Mesenchymal stem cell (in vitro differentiated cells and primary cell): ENCODE measurements at regions not wholly inside any gene's neighbourhood (a gene's known extent, or its start where the extent isn't known, plus 50 kb on each side); places are given as distances from the start of the nearest gene placed in this dataset.

ENCODE experiments used
- DNase-seq: peaks from one replicate; pipeline ENCODE4 v3.0.0-alpha.2; 2013
- H2AFZ ChIP-seq: one replicate; pipeline ENCODE4 v1.6.1; 2013; ENCODE audit warnings: low read depth, mild to moderate bottlenecking, control low read depth, inconsistent platforms, low read length, moderate library complexity
- H2AK5ac ChIP-seq: 2 replicates; pipeline ENCODE4 v1.6.1; 2013; ENCODE audit warnings: low read length, moderate library complexity, mild to moderate bottlenecking, inconsistent platforms; ENCODE audit not compliant: severe bottlenecking
- H2BK120ac ChIP-seq: one replicate; pipeline ENCODE4 v1.6.1; 2013; ENCODE audit warnings: low read depth, mild to moderate bottlenecking, inconsistent platforms, low read length, moderate library complexity
- H2BK12ac ChIP-seq, 2 experiments: one replicate each; pipeline ENCODE4 v1.6.1; 2013; ENCODE audit warnings: inconsistent platforms in 2 of 2, low read length in 2 of 2, mild to moderate bottlenecking in 2 of 2, moderate library complexity in 2 of 2, control low read depth in 1 of 2
- H2BK15ac ChIP-seq: one replicate; pipeline ENCODE4 v1.6.1; 2013; ENCODE audit warnings: mild to moderate bottlenecking, low read depth, inconsistent platforms; ENCODE audit not compliant: poor library complexity, severe bottlenecking
- H2BK5ac ChIP-seq: 2 replicates; pipeline ENCODE4 v1.6.1; 2013; ENCODE audit warnings: low read depth, mild to moderate bottlenecking, low read length, control low read depth, inconsistent platforms; ENCODE audit not compliant: poor library complexity, severe bottlenecking
- H3K14ac ChIP-seq, 2 experiments: one replicate each; pipeline ENCODE4 v1.6.1; 2013; ENCODE audit warnings: inconsistent platforms in 2 of 2, low read length in 2 of 2, control low read depth in 1 of 2, mild to moderate bottlenecking in 1 of 2, moderate library complexity in 1 of 2
- H3K18ac ChIP-seq, 2 experiments: one replicate each; pipeline ENCODE4 v1.6.1; 2013; ENCODE audit warnings: inconsistent platforms in 2 of 2, low read length in 2 of 2, control low read depth in 1 of 2, low read depth in 1 of 2, mild to moderate bottlenecking in 1 of 2
- H3K23ac ChIP-seq, 2 experiments: one replicate each; pipeline ENCODE4 v1.6.1; 2013; ENCODE audit warnings: inconsistent platforms in 2 of 2, low read length in 2 of 2, mild to moderate bottlenecking in 2 of 2, moderate library complexity in 2 of 2, control low read depth in 1 of 2
- H3K27ac ChIP-seq: 2 replicates; pipeline ENCODE4 v1.5.1; 2013; ENCODE audit warnings: mild to moderate bottlenecking, moderate library complexity, low read length, control low read depth, inconsistent platforms; ENCODE audit not compliant: poor library complexity, severe bottlenecking
- H3K27me3 ChIP-seq, 2 experiments: 2 replicates each; pipeline versions ENCODE4 v1.6.1 to v1.7.0; 2013; ENCODE audit warnings: low read length in 2 of 2, mild to moderate bottlenecking in 2 of 2, moderate library complexity in 2 of 2, control low read depth in 1 of 2, inconsistent platforms in 1 of 2; ENCODE audit not compliant: control insufficient read depth in 1 of 2, insufficient read depth in 1 of 2
- H3K36me3 ChIP-seq, 2 experiments: 2 replicates each; pipeline versions ENCODE4 v1.6.1 to v1.7.0; 2013; ENCODE audit warnings: low read length in 2 of 2, control low read depth in 1 of 2, inconsistent platforms in 1 of 2, low read depth in 1 of 2, mild to moderate bottlenecking in 1 of 2; ENCODE audit not compliant: insufficient read depth in 2 of 2, control insufficient read depth in 1 of 2
- H3K4ac ChIP-seq, 2 experiments: one replicate each; pipeline ENCODE4 v1.6.1; 2013; ENCODE audit warnings: inconsistent platforms in 2 of 2, low read length in 2 of 2, mild to moderate bottlenecking in 2 of 2, moderate library complexity in 2 of 2, control low read depth in 1 of 2, low read depth in 1 of 2
- H3K4me1 ChIP-seq: 2 replicates; pipeline ENCODE4 v1.6.1; 2013; ENCODE audit warnings: low read depth, low read length, control low read depth; ENCODE audit not compliant: control insufficient read depth, insufficient read depth
- H3K4me2 ChIP-seq: 2 replicates; pipeline ENCODE4 v1.6.1; 2013; ENCODE audit warnings: low read length, mild to moderate bottlenecking, inconsistent platforms; ENCODE audit not compliant: poor library complexity, severe bottlenecking
- H3K4me3 ChIP-seq, 2 experiments: 2 replicates each; pipeline versions ENCODE4 v1.5.1 to v1.7.0; 2013; ENCODE audit warnings: low read length in 2 of 2, mild to moderate bottlenecking in 2 of 2, control low read depth in 1 of 2, low read depth in 1 of 2; ENCODE audit not compliant: insufficient read depth in 1 of 2
- H3K79me1 ChIP-seq: replicated peaks from 2 replicates; pipeline ENCODE4 v1.6.1; 2013; ENCODE audit warnings: mild to moderate bottlenecking, control low read depth, low read length, inconsistent platforms; ENCODE audit not compliant: poor library complexity, severe bottlenecking
- H3K9ac ChIP-seq: 2 replicates; pipeline ENCODE4 v1.7.0; 2013; ENCODE audit warnings: mild to moderate bottlenecking, low read length, moderate library complexity
- H3K9me3 ChIP-seq: 2 replicates; pipeline ENCODE4 v1.7.0; 2013; ENCODE audit warnings: mild to moderate bottlenecking, low read length; ENCODE audit not compliant: control insufficient read depth
- H4K8ac ChIP-seq: one replicate; pipeline ENCODE4 v1.6.1; 2013; ENCODE audit warnings: inconsistent platforms, mild to moderate bottlenecking, low read length, moderate library complexity
- H4K91ac ChIP-seq: one replicate; pipeline ENCODE4 v1.6.1; 2013; ENCODE audit warnings: mild to moderate bottlenecking, low read length, inconsistent platforms
- WGBS: methylation state at CpG from one replicate; pipeline ENCODE4 v1.1.7; 2013; ENCODE audit warnings: mixed read lengths; 5-methylcytosine and 5-hydroxymethylcytosine counted together

- no peak for DNase-seq
- WGBS = 57% methylated on average over 1 of the region's 2 CpGs
Observed at GRCh38 chr2:103859238-103859637, 994.7 kb upstream of the POU3F3 start.

GRCh38 chr2:103860016-103860415 is 993.9 kb upstream of the POU3F3 start:
- no peak for DNase-seq
- H3K79me1 ChIP-seq = no peaks in the 10 kb centered on the region
- H4K91ac ChIP-seq = no peak overlapping the region
- no peak overlapping the region for H4K8ac ChIP-seq
- H2BK15ac ChIP-seq = no peak overlapping the region
- no peak overlapping the region for H2BK120ac ChIP-seq
- no peaks in the 10 kb centered on the region for H3K36me3 ChIP-seq
- H3K23ac ChIP-seq = no peak overlapping the region
- H3K14ac ChIP-seq = no peak overlapping the region
- no peaks in the 10 kb centered on the region for H3K27me3 ChIP-seq
- WGBS = 91% methylated on average over 2 of the region's 2 CpGs
- H3K27ac ChIP-seq = no peak overlapping the region
- H2AK5ac ChIP-seq = no peak overlapping the region
- no peak overlapping the region for H2BK5ac ChIP-seq
- H3K9ac ChIP-seq = no peak overlapping the region
- no peak overlapping the region for H3K4me2 ChIP-seq
- H2BK12ac ChIP-seq = no peak overlapping the region
- no peak overlapping the region for H3K18ac ChIP-seq
- H2AFZ ChIP-seq = no peak overlapping the region
- no peaks in the 10 kb centered on the region for H3K9me3 ChIP-seq
- H3K4me3 ChIP-seq = no peak overlapping the region
- no peak overlapping the region for H3K4ac ChIP-seq
- H3K4me1 ChIP-seq = peaks cover 2% of the 10 kb centered on the region

More at GRCh38 chr2:103859238-103859637, 994.7 kb upstream of the POU3F3 start:
- H3K9ac ChIP-seq = no peak overlapping the region
- no peak overlapping the region for H2BK12ac ChIP-seq
- no peak overlapping the region for H3K23ac ChIP-seq
- no peak overlapping the region for H2BK120ac ChIP-seq
- peaks cover 2% of the 10 kb centered on the region for H3K4me1 ChIP-seq
- no peak overlapping the region for H3K27ac ChIP-seq
- no peak overlapping the region for H2BK5ac ChIP-seq
- H4K8ac ChIP-seq = no peak overlapping the region
- no peak overlapping the region for H3K4ac ChIP-seq
- no peak overlapping the region for H3K4me3 ChIP-seq
- no peaks in the 10 kb centered on the region for H3K36me3 ChIP-seq
- no peak overlapping the region for H3K4me2 ChIP-seq
- H3K79me1 ChIP-seq = no peaks in the 10 kb centered on the region
- H2AFZ ChIP-seq = no peak overlapping the region
- H3K27me3 ChIP-seq = no peaks in the 10 kb centered on the region
- H3K14ac ChIP-seq = no peak overlapping the region
- H3K18ac ChIP-seq = no peak overlapping the region
- no peaks in the 10 kb centered on the region for H3K9me3 ChIP-seq
- no peak overlapping the region for H4K91ac ChIP-seq
- H2AK5ac ChIP-seq = no peak overlapping the region
- H2BK15ac ChIP-seq = no peak overlapping the region

- H3K23ac ChIP-seq = no peak overlapping the region
- no peak overlapping the region for H3K18ac ChIP-seq
- no peak overlapping the region for H2BK120ac ChIP-seq
- H3K9ac ChIP-seq = no peak overlapping the region
- no peak overlapping the region for H2AFZ ChIP-seq
- H3K4me3 ChIP-seq = no peak overlapping the region
- H3K4me2 ChIP-seq = no peak overlapping the region
- no peak overlapping the region for H2BK15ac ChIP-seq
- H2BK5ac ChIP-seq = no peak overlapping the region
- H3K14ac ChIP-seq = no peak overlapping the region
- H3K79me1 ChIP-seq = no peaks in the 10 kb centered on the region
- no peak overlapping the region for H3K27ac ChIP-seq
- H3K9me3 ChIP-seq = no peaks in the 10 kb centered on the region
- no peak overlapping the region for H2BK12ac ChIP-seq
- no peak overlapping the region for H2AK5ac ChIP-seq
- H3K4ac ChIP-seq = no peak overlapping the region
- no peaks in the 10 kb centered on the region for H3K4me1 ChIP-seq
- H3K36me3 ChIP-seq = no peaks in the 10 kb centered on the region
- H3K27me3 ChIP-seq = no peaks in the 10 kb centered on the region
- no peak overlapping the region for H4K8ac ChIP-seq
- DNase-seq = no peak
- WGBS = no CpG with 5 or more reads among the region's 2 CpGs
- no peak overlapping the region for H4K91ac ChIP-seq
Observed at GRCh38 chr2:103868396-103868795, 985.5 kb upstream of the POU3F3 start.

GRCh38 chr2:103873716-103874351 is 980.1 kb upstream of the POU3F3 start:
- Histone ChIP-seq H4K91ac (no peak overlapping the region), H3K79me1 (no peaks in the 10 kb centered on the region), H3K4me1 (no peaks in the 10 kb centered on the region), H3K18ac (no peak overlapping the region), H3K4me3 (no peak overlapping the region), H2BK12ac (no peak overlapping the region), H3K23ac (no peak overlapping the region), H3K27me3 (no peaks in the 10 kb centered on the region), H2BK120ac (no peak overlapping the region), H3K4ac (no peak overlapping the region), H3K36me3 (no peaks in the 10 kb centered on the region), H2AK5ac (no peak overlapping the region), H3K9ac (no peak overlapping the region), H3K9me3 (no peaks in the 10 kb centered on the region), H4K8ac (no peak overlapping the region), H2AFZ (no peak overlapping the region), H3K14ac (no peak overlapping the region), H2BK15ac (no peak overlapping the region), H3K4me2 (no peak overlapping the region), H3K27ac (no peak overlapping the region), H2BK5ac (no peak overlapping the region)
- no peak for DNase-seq
- WGBS = 58% methylated on average over 8 of the region's 10 CpGs
